DND-41 (cell line): ENCODE measurements at regions not wholly inside any gene's neighbourhood (a gene's known extent, or its start where the extent isn't known, plus 50 kb on each side); places are given as distances from the start of the nearest gene placed in this dataset.
"Not testable (repeated sequence)": the region's sequence is repeated elsewhere in the genome, so short reads cannot be mapped to it uniquely, and the experiment has no call there.

Experiments used
- ATAC-seq: fragments of 200-7000 bp; cut with Tn5 transposase; 3 replicates; pipeline ENCODE4 v1.9.1; 2021; ENCODE audit warnings: low read depth; ENCODE audit not compliant: insufficient read depth
- DNase-seq: peaks from one replicate; pipeline ENCODE4 v3.0.0-alpha.2; 2020
- H2AFZ ChIP-seq: 2 replicates; pipeline ENCODE4 v1.6.0; 2012; ENCODE audit warnings: low read depth, low read length
- H3K27ac ChIP-seq: 2 replicates; pipeline ENCODE4 v1.5.1; 2012; ENCODE audit warnings: low read length, inconsistent platforms
- H3K27me3 ChIP-seq: fragments of 200-600 bp; sonication (generic); 2 replicates; pipeline ENCODE4 v1.6.0; 2012; ENCODE audit warnings: low read length, mild to moderate bottlenecking, inconsistent platforms; ENCODE audit not compliant: insufficient read depth, poor library complexity
- H3K36me3 ChIP-seq: 2 replicates; pipeline ENCODE4 v1.5.1; 2012; ENCODE audit warnings: low read length, inconsistent platforms; ENCODE audit not compliant: insufficient read depth
- H3K4me1 ChIP-seq: 2 replicates; pipeline ENCODE4 v1.5.1; 2012; ENCODE audit warnings: mild to moderate bottlenecking, low read length; ENCODE audit not compliant: insufficient read depth
- H3K4me2 ChIP-seq: 2 replicates; pipeline ENCODE4 v1.6.0; 2012; ENCODE audit warnings: mild to moderate bottlenecking, moderate library complexity, low read length, inconsistent platforms; ENCODE audit not compliant: insufficient read depth
- H3K4me3 ChIP-seq, 2 experiments: fragments of 200-600 bp in 1 of 2; shearing (Covaris generic) in 1 of 2; 2 replicates each; pipeline ENCODE4 v1.5.1; 2012 to 2016; ENCODE audit warnings: inconsistent platforms in 2 of 2, low read length in 2 of 2, mild to moderate bottlenecking in 2 of 2, low read depth in 1 of 2, moderate library complexity in 1 of 2
- H3K79me2 ChIP-seq: 2 replicates; pipeline ENCODE4 v1.6.0; 2012; ENCODE audit warnings: low read length, inconsistent platforms; ENCODE audit not compliant: insufficient read depth
- H3K9ac ChIP-seq: 2 replicates; pipeline ENCODE4 v1.6.0; 2012; ENCODE audit warnings: low read depth, mild to moderate bottlenecking, inconsistent platforms, low read length, moderate library complexity
- H3K9me3 ChIP-seq: 2 replicates; pipeline ENCODE4 v1.5.1; 2012; ENCODE audit warnings: low read length, moderate library complexity, mild to moderate bottlenecking, inconsistent platforms; ENCODE audit not compliant: insufficient read depth, severe bottlenecking
- H4K20me1 ChIP-seq: 2 replicates; pipeline ENCODE4 v1.6.0; 2012; ENCODE audit warnings: low read length; ENCODE audit not compliant: insufficient read depth
- EZH2 ChIP-seq: IDR thresholded peaks from 3 replicates; pipeline ENCODE4 v1.6.1; 2012; ENCODE audit warnings: borderline replicate concordance, low read depth, mild to moderate bottlenecking, moderate library complexity, low read length, inconsistent platforms; ENCODE audit not compliant: severe bottlenecking
- TF ChIP-seq, protein P1 (sequence below): IDR thresholded peaks from 2 replicates; pipeline ENCODE4 v1.5.1; 2012; ENCODE audit warnings: borderline replicate concordance, low read length, moderate library complexity, mild to moderate bottlenecking; ENCODE audit not compliant: poor library complexity, severe bottlenecking; ENCODE audit errors: extremely low read depth

DNA sequence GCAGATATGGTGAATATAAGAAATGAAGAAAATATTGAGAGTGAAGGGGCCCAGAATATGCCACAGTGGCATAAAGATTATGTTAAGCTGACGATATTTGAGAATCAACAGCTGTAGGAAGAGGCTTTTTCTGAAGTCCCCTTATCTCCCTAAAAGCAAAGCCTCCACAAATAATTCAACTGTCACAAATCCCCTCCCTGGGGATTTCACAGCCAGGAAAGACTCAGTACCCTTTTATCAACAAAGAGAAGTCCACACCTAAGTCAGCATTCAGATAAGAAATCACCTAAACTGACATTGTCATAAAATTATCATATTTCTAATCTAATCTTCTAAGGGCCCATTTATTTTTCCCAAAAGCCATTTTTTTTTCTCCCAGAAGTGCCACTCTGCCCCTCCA, 284.9 kb upstream of the VWC2 start:
- Histone ChIP-seq H3K79me2 (no peaks in the 10 kb centered on the region), H4K20me1 (no peaks in the 10 kb centered on the region), H3K36me3 (no peaks in the 10 kb centered on the region), H3K4me2 (no peak overlapping the region), H3K27me3 (no peaks in the 10 kb centered on the region), H3K4me3 (no peak overlapping the region), H3K4me1 (no peaks in the 10 kb centered on the region), H3K9ac (no peak overlapping the region), H3K9me3 (no peaks in the 10 kb centered on the region), H3K27ac (no peak overlapping the region), H2AFZ (no peak overlapping the region)
- no peak for TF ChIP-seq EZH2
- TF ChIP-seq, protein P1, sequence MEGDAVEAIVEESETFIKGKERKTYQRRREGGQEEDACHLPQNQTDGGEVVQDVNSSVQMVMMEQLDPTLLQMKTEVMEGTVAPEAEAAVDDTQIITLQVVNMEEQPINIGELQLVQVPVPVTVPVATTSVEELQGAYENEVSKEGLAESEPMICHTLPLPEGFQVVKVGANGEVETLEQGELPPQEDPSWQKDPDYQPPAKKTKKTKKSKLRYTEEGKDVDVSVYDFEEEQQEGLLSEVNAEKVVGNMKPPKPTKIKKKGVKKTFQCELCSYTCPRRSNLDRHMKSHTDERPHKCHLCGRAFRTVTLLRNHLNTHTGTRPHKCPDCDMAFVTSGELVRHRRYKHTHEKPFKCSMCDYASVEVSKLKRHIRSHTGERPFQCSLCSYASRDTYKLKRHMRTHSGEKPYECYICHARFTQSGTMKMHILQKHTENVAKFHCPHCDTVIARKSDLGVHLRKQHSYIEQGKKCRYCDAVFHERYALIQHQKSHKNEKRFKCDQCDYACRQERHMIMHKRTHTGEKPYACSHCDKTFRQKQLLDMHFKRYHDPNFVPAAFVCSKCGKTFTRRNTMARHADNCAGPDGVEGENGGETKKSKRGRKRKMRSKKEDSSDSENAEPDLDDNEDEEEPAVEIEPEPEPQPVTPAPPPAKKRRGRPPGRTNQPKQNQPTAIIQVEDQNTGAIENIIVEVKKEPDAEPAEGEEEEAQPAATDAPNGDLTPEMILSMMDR: no peak
- ATAC-seq (no peak), DNase-seq (no peak)

DNA sequence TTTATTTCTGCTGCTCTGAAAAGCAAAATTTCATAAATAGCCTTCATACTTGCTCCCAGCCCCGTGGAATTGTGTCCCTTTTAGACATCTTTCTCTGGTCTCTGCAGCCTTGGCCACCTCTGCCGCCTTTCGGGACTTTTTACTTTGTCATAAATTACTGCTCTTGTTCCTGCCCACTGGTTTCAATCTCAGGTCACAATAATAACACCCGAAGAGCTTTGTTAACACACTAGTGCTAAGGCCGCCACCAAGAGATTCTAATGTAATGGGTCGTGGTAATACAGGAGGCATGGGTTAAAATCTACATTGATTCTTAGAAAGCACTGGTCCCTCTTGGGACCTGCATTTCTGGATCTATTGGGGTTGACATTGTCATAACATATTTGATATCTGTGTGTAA, 276.0 kb upstream of the VWC2 start:
- no peaks in the 10 kb centered on the region for H3K27me3 ChIP-seq
- H3K9me3 ChIP-seq: no peaks in the 10 kb centered on the region
- H3K27ac ChIP-seq: no peak overlapping the region
- no peaks in the 10 kb centered on the region for H3K4me1 ChIP-seq
- H3K36me3 ChIP-seq: no peaks in the 10 kb centered on the region
- H3K79me2 ChIP-seq: no peaks in the 10 kb centered on the region
- ATAC-seq (no peak), DNase-seq (no peak)
- H4K20me1 ChIP-seq: no peaks in the 10 kb centered on the region
- no peak overlapping the region for H3K9ac ChIP-seq
- TF ChIP-seq, protein P1: no peak
- no peak for TF ChIP-seq EZH2
- no peak overlapping the region for H3K4me3 ChIP-seq
- no peak overlapping the region for H2AFZ ChIP-seq
- no peak overlapping the region for H3K4me2 ChIP-seq

DNA sequence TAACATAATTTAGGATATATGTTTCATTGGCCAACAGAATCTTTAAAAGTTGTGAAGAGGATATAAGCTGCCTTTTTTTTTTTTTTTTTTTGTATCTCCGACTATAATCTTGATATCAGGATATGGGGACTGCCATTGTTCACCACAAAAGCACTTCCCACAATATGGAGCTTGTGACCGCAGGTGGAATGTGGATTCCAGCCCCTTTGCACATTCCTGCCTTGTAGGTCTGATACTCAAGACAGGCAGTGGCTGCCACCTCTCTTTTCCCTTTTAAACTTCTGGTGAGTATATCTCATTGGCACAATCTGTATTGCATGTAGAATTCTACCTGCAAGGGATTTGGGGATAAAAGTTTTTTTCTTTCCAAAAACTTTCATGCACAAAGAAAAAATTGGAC, 272.7 kb upstream of the VWC2 start:
- Histone ChIP-seq H3K36me3 (no peaks in the 10 kb centered on the region), H3K79me2 (no peaks in the 10 kb centered on the region), H4K20me1 (no peaks in the 10 kb centered on the region), H3K27ac (no peak overlapping the region), H3K9me3 (no peaks in the 10 kb centered on the region), H3K4me2 (no peak overlapping the region), H3K9ac (no peak overlapping the region), H2AFZ (no peak overlapping the region), H3K4me3 (no peak overlapping the region), H3K27me3 (no peaks in the 10 kb centered on the region), H3K4me1 (no peaks in the 10 kb centered on the region)
- DNase-seq: no peak
- TF ChIP-seq, protein P1: no peak
- TF ChIP-seq EZH2: no peak
- ATAC-seq: no peak

DNA sequence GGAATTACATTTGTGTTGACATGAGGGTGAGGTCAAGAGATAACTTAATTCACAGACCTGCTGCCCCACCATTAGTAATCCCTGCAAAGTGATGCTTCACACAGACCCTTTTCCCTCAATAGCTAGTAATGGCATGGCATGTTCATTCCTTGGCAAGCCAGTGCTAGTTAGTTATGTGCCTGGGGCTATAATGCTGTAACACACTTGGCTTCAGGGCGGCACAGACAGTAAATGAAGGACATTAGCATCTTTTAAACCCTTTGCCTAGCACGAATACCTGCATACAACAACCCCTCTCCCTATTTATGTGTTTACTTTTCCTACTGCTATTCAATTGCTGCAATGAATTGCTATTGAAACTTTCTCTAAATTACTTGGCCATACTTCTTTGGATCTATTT, 266.2 kb upstream of the VWC2 start:
- not testable (repeated sequence) for H3K4me1 ChIP-seq, H3K9ac ChIP-seq, H3K79me2 ChIP-seq, ATAC-seq, H3K9me3 ChIP-seq, H3K27me3 ChIP-seq, H3K4me2 ChIP-seq, H4K20me1 ChIP-seq, H3K4me3 ChIP-seq, H2AFZ ChIP-seq, H3K36me3 ChIP-seq, H3K27ac ChIP-seq, DNase-seq
